ENCODE measurements at regions not wholly inside any gene's neighbourhood (a gene's known extent, or its start where the extent isn't known, plus 50 kb on each side); places are given as distances from the start of the nearest gene placed in this dataset.

GRCh38 chr2:126586317-126586716, 69.6 kb upstream of the GYPC start:
- no peak for DNase-seq (ENCODE audit: low spot score)

- no peak for DNase-seq (ENCODE audit: low spot score)
Measured at GRCh38 chr2:126599062-126599461, 56.9 kb upstream of the GYPC start.

DNA sequence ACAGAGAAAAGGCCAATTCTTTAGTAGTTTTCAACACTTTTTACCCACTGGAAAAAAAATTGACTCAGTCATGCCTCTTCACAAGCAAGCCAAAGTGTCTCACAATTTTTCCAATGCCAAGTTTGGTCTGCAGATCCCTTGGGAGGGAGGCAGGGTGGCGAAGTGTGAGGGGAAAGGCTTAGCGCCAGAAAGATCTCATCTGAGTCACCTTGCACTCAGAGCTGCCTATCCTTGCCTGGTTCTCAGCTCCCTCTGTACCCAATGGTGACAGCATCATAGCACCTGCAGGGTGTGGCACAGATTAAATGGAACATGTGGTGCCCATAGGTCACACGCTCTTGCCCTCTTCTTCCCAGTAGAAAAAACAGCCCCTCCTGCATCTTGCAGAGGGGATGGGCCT, 55.2 kb upstream of the GYPC start:
- no peak for DNase-seq (ENCODE audit: low spot score)

DNA sequence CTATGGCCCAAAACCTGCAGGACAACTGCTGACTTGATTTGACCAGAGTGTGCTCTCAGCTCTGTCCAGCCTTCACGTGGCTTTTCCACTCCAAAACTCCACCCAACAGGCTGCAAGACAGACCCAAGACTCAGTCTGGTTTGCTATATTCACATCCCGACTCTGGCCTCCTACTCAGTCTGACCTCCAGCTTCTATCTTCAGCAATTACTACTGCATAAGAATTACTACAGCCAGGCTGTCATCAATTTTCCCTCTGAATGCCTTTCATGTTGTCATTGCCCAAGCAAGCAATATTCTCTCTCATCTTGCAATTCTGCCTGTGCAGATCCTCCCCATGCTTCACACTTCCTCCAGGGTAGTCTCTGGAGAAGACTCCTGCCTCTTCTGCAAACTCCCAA, 53.6 kb upstream of the GYPC start:
- DNase-seq (ENCODE audit: low spot score): no peak
